GM12872 (cell line): ENCODE measurements at regions not wholly inside any gene's neighbourhood (a gene's known extent, or its start where the extent isn't known, plus 50 kb on each side); places are given as distances from the start of the nearest gene placed in this dataset.

Experiments
- TF ChIP-seq, protein P1 (sequence below): IDR thresholded peaks from 3 replicates; pipeline ENCODE4 v1.5.1; 2011; ENCODE audit warnings: low read depth, mild to moderate bottlenecking, low read length, moderate library complexity; ENCODE audit not compliant: insufficient read depth

DNA sequence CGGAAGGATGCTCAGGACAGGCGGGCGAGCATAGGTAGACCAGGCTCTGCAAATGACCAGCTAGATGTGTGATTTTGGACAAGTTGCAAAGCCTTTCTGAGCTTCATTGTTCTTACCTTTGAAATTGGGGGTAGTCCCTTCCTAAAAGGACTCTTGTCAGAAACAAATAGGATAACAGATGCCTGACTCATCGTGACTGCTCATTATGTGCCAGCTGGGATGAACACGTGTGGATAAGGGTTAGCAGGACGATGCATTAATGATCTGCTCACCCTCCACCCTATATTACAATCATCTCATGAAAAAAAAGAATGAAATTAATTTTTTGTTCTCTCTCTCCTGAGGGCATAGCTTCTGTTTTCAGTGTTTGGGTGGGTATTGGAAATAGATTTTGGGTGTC, 223.4 kb downstream of the NR2F2 start:
- TF ChIP-seq, protein P1, sequence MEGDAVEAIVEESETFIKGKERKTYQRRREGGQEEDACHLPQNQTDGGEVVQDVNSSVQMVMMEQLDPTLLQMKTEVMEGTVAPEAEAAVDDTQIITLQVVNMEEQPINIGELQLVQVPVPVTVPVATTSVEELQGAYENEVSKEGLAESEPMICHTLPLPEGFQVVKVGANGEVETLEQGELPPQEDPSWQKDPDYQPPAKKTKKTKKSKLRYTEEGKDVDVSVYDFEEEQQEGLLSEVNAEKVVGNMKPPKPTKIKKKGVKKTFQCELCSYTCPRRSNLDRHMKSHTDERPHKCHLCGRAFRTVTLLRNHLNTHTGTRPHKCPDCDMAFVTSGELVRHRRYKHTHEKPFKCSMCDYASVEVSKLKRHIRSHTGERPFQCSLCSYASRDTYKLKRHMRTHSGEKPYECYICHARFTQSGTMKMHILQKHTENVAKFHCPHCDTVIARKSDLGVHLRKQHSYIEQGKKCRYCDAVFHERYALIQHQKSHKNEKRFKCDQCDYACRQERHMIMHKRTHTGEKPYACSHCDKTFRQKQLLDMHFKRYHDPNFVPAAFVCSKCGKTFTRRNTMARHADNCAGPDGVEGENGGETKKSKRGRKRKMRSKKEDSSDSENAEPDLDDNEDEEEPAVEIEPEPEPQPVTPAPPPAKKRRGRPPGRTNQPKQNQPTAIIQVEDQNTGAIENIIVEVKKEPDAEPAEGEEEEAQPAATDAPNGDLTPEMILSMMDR: no peak

DNA sequence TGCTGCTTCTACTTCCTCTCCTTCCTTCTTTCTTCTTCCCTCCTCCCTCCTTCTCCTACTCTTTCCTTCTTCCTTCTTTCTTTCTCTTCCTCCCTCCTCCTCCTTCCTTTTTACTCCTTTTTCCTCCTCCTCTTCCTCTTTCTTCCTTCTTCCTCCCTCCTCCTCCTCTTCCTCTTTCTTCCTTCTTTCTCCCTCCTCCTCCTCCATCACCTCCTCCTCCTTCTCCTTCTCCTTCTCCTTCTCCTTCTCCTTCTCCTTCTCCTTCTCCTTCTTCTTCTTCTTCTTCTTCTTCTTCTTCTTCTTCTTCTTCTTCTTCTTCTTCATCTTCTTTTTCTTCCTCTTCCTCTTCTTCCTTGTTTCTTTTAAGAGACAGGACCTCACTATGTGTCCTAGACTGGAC, 224.0 kb downstream of the NR2F2 start:
- TF ChIP-seq, protein P1: no peak

DNA sequence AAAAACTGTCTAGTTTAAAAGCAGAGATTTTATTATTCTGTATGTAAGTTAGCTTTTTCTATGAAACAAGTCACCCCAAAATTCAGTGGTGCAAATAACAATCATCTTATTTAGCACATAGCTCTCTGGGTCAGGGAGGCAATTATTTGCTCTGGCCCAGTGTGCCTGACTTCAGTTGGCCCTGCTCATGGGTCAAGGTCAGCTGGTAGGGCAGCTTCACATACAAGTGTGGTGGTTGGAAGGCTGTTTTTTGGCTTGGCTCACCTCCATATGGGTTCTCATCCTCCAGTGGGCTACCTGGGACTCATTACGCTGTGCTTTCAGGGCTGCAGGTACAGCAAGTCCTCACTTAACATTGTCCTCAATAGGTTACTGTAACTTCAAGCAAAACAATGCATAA, 228.6 kb downstream of the NR2F2 start:
- TF ChIP-seq, protein P1: no peak

DNA sequence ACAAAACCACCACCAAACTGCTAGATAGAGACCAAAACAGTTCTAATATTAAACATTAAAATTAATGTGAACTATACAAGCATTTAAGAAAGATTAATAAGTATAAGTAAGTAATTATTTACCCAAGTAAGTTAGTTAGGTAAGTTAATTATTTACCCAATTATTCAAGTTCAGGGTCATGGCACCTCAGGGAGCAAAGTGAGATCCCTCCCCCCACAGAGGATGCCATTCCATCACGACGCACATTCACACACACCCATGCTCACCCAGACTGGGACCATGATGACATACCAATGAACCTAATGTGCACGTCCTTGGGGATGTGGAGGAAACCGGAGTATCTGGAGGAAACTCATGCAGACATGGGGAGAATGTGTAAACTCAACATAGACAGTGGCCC, 229.1 kb downstream of the NR2F2 start:
- TF ChIP-seq, protein P1: no peak

DNA sequence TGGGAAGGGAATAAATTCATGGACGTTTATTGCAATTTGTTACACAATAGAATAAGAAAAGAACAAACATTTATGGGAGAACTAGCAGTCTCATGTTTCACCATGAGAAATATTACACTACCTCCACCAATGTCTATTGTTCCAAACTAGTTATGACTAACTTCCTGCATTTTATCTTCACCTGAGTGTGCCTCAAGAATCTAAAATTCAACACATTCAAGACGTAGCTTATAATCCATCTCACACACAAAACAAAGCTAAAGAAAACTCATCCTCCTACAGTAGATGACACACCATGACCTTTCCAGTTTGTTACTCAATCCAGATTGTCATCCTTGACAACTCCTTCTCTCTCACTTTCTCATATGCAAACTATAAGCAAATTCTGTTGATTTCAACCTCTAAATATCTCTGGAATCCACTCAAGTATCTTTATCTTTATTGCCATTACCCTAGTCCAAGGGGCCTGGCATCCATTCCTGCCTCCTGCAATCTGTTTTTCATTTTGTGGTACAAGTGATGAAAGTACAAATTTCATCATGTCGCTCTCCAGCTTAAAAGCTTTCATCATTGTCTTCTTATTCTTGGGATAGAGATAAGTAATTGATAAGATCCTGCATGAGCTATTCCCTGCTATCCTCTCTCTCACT, 229.9 kb downstream of the NR2F2 start:
- TF ChIP-seq, protein P1: no peak

DNA sequence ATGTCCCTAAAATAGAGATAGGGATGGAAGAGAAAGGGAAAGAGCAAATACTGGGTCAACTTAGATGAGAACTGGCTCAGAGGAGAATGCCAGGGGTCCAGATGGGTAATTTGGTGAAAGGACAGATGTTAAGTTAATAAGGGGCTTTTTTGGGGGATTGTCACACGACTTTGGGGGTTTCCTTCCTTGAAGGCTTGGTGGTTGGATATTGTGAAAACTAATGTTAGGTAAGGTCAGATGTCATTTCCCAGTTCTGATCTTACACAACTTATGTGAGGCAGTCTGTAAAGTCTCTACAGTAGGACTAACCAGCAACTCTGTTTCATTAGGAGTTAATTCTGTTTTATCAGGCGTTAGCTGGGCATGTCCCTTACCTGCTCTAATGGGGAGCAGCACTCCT, 231.1 kb downstream of the NR2F2 start:
- TF ChIP-seq, protein P1: no peak

DNA sequence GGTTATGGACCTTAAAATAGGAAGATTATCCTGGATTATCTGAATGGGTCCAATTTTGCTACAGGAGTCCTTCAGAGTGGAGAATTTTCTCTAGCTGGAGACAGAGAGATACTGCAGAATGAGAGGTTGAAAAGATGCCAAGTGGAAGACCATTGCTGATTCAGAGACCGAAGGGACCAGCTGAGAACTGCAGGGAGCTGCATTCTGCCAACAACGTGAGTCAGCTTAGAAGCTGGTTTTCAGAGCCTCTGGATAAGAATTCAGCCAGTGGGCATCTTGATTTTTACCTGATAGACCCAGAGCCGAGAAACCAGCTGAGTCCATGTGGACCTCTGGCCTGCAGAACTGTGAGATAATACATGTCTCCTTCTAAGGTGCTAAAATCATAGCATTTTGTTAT, 234.0 kb downstream of the NR2F2 start:
- TF ChIP-seq, protein P1: no peak

DNA sequence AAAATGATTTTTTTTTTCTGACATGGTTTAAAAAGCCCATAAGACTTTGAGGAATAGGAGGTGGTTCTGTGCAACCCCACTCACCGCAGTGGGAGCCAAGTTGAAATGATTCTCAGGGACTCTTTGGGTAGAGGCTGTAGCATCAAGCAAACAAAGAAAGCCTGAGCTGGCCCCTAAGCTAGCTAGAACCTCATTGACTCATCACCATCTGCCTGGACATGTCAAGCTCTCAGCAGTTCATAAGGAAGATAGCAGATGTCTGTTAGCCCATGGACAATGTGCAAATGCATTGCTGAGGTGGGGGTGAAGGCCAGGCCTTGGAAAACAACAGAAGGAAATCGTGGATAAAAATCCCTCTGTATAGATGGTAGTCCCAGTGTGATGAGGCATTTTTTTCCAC, 234.8 kb downstream of the NR2F2 start:
- TF ChIP-seq, protein P1: no peak
